GM18519 (cell line): ENCODE measurements at regions not wholly inside any gene's neighbourhood (a gene's known extent, or its start where the extent isn't known, plus 50 kb on each side); places are given as distances from the start of the nearest gene placed in this dataset.

Source experiments
- ATAC-seq: cut with Tn5 transposase; IDR thresholded peaks from one replicate; pipeline ENCODE4 v1.9.1; 2021; ENCODE audit warnings: mild to moderate bottlenecking, moderate library complexity; ENCODE audit not compliant: unreplicated experiment, low FRiP score

DNA sequence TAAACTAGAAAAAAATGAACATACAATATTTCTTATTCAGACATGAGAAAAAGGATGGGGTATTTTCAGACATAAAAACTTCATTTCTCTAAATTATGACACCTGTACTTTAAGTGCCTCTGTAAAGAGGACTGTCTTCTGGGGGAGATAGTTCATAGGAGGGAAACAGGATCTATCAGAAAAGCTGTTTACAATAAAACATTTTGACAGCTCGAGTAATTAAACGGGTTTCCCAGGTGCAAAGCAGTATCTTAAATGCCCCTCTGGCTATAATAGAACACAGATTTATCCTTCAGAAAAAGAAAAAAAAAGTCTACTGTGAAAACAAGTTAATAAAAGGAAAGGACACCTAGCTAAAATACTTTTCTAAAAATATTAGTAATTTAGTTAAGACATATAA, 311.4 kb upstream of the UBE2E3 start:
- no peak for ATAC-seq

- no peak for ATAC-seq
Measured at GRCh38 chr2:180664507-180664906, 315.9 kb upstream of the UBE2E3 start.

GRCh38 chr2:180662941-180663471, 317.4 kb upstream of the UBE2E3 start:
- no peak for ATAC-seq

GRCh38 chr2:180662521-180662920, 317.9 kb upstream of the UBE2E3 start:
- ATAC-seq: no peak

DNA sequence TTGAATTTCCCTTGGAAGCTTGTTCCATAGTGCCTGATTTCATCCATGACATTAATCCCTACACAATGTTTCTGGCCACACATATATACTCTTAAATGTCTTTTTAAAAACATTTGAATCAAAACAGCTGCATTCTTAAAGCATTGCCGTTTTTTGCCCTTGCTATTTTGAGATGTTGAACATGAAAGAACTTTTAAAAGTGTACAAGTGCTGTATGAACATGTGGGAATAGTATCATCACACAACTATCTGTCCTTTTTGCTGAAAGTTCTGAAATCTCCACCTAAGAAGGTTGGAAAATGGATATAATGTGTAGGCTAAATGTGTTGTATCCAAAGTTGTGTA, 318.7 kb upstream of the UBE2E3 start:
- ATAC-seq: no peak

DNA sequence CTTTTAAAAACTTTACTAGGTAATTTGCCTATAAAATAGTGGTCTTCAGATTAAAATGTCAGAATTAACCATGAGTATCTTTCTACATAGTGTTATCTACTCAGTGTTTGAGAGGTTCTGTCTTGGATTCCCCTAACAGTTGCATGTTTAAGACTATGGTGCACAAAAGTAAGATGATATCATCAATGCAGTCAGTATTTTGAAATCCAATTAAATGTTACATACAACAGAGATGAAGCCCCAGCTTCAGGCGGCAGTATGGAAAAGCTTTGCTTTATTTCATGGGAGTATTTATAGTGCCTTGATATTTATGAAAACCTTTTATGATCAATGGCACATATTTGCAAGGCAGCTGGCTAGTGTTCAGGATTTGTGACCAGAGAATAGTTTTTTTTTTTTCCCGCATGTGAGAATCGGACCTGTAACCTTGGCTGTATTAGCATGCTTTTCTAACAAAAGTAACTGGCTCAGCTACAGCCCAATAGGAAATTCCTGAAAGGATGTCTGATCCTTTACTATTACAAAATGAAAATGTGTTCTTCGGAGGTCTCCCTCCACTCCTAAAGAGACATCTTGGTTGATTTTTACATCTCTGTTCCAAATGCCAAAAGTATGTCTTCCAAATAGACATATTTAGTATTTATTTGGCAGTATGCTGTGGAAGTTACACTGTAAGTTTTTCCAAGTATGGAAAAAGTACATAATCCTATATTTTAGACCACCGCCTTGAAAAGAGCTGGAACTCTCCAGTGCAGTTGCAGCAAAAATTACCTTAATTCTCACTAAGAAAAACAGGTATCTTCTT, 319.3 kb upstream of the UBE2E3 start:
- ATAC-seq: no peak

- ATAC-seq: no peak
Measured at GRCh38 chr2:180660207-180660606, 320.2 kb upstream of the UBE2E3 start.

- ATAC-seq: no peak
Measured at GRCh38 chr2:180657054-180657453, 323.4 kb upstream of the UBE2E3 start.

DNA sequence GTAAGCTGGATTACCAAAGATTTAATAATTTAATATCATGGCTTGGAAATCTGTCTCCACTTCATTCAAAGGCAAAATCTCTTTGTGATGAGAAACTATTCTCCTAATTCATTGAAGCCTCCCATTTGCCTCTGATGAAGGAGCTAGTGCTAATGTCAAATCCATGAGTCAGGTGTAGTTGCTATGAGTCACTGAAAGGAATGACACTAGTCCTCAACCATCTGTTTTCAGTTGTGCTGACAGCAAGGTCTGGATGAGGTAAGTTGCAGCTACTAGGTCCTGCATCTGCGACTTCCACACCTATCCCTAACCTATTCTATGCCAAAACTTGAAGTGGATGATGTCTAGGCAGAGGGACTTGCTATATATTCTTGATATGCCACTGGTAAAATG, 324.0 kb upstream of the UBE2E3 start:
- no peak for ATAC-seq

DNA sequence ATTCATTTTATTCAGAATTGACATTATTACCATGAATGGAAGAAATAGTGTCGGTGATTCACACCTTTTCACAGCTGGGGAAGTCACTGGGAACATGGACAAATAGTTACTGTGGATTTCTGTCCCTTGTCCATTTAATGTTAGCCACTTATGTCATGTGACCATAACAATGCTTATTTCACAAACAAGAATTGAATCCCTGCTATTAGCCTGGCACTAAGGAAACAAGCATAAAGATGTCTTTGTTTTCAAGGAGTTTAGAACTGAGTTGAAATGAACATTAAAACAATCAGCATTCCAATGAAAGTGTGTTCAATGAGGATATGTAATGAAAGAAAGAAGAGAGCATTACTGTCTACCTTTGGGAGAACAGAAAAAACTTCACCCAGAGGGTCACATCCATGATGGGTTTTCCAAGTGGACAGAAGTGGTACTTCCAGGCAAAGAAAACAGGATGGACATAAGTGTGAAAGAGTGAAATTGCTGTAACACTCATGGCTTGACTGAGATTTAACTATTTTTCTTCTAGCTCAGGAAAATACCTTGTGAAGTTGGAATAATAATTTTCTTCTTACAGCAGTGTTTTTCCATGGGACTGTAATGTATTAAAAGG, 324.5 kb upstream of the UBE2E3 start:
- no peak for ATAC-seq

GRCh38 chr2:180655393-180655792, 325.0 kb upstream of the UBE2E3 start:
- no peak for ATAC-seq

GRCh38 chr2:180653481-180653880, 326.9 kb upstream of the UBE2E3 start:
- no peak for ATAC-seq

- peak; percentile 35 for ATAC-seq
Measured at GRCh38 chr2:180652794-180653193, 327.6 kb upstream of the UBE2E3 start.

- no peak for ATAC-seq
Measured at GRCh38 chr2:180651596-180651995, 328.8 kb upstream of the UBE2E3 start.

GRCh38 chr2:180647621-180648020, 332.8 kb upstream of the UBE2E3 start:
- ATAC-seq: no peak

GRCh38 chr2:180647221-180647620, 333.2 kb upstream of the UBE2E3 start:
- no peak for ATAC-seq

GRCh38 chr2:180646756-180647155, 333.6 kb upstream of the UBE2E3 start:
- no peak for ATAC-seq

DNA sequence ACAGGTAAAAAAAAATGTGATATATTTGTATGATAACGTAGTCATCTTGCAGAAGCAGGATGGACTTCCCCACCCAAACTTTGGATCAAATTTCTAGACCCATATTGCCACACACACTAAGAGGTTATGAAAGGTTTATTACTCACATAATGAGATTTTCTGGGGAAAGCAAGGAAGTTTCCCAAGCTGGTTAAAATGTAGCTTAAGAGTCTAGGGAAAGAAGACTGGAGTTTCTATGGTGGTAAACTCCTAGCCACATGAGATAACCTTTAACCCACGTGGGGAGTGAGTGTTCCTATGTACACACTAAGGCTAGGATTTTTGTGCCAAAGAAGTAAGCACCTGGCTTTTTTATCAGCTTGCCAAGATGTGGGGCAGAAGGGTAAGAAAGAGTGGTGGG, 335.7 kb upstream of the UBE2E3 start:
- ATAC-seq: no peak

DNA sequence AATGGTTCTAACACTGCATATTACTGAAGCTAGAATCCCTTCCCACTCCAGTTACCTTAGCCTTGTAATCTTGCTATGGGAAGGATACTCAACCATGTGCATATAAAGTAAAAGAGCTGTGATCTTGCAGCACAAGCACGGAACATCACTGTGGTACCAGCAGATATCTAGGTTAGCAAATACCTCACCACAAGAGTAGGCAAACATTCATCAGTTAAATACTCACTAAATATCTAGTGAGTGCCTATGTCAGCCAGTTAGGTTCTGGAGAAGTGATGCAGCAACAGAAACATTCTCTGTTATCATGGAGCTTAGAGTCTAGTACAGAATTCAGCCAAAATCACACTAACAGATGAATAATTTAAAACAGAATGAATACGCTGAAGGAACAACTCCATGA, 349.6 kb upstream of the UBE2E3 start:
- no peak for ATAC-seq

GRCh38 chr2:180625006-180625844, 355.2 kb upstream of the UBE2E3 start:
- ATAC-seq: no peak
